HCT116 (cell line): ENCODE measurements at regions not wholly inside any gene's neighbourhood (a gene's known extent, or its start where the extent isn't known, plus 50 kb on each side); places are given as distances from the start of the nearest gene placed in this dataset.

Experiments used
- CEBPB ChIP-seq: IDR thresholded peaks from 2 replicates; pipeline ENCODE4 v1.6.1; 2012; ENCODE audit warnings: low read depth
- CTCF ChIP-seq, 3 experiments: fragments of 200-600 bp in 1 of 3; sonication (generic) in 1 of 3; IDR thresholded peaks in 2 of 3; conservative IDR thresholded peaks in 1 of 3; 2 replicates each; pipeline ENCODE4 v1.5.1; 2012 to 2017; ENCODE audit warnings: low read depth in 2 of 3, low read length in 2 of 3, antibody characterized with exemption in 1 of 3, borderline replicate concordance in 1 of 3, control low read depth in 1 of 3, mild to moderate bottlenecking in 1 of 3, mixed read lengths in 1 of 3, mixed run types in 1 of 3, moderate library complexity in 1 of 3; ENCODE audit not compliant: insufficient read depth in 1 of 3
- EGR1 ChIP-seq: IDR thresholded peaks from 2 replicates; pipeline ENCODE4 v1.6.1; 2012; ENCODE audit warnings: low read depth
- EZH2 ChIP-seq: fragments of 200-600 bp; sonication (generic); IDR thresholded peaks from 2 replicates; pipeline ENCODE4 v1.6.1; 2017; ENCODE audit warnings: antibody characterized with exemption, mixed run types
- FOSL1 ChIP-seq: IDR thresholded peaks from 2 replicates; pipeline ENCODE4 v1.6.1; 2012; ENCODE audit warnings: low read depth
- JUND ChIP-seq: IDR thresholded peaks from 2 replicates; pipeline ENCODE4 v1.6.1; 2012
- MAX ChIP-seq: IDR thresholded peaks from 2 replicates; pipeline ENCODE4 v1.6.1; 2012
- POLR2A ChIP-seq: IDR thresholded peaks from 2 replicates; pipeline ENCODE4 v1.7.0; 2011; ENCODE audit warnings: borderline replicate concordance; ENCODE audit not compliant: insufficient read depth, insufficient read length; ENCODE audit errors: extremely low read depth
- POLR2AphosphoS5 ChIP-seq: IDR thresholded peaks from 2 replicates; pipeline ENCODE4 v1.6.1; 2011; ENCODE audit warnings: mild to moderate bottlenecking, low read depth, low read length, moderate library complexity
- RAD21 ChIP-seq: IDR thresholded peaks from 2 replicates; pipeline ENCODE4 v1.6.1; 2012; ENCODE audit warnings: low read depth, mild to moderate bottlenecking
- REST ChIP-seq: IDR thresholded peaks from 2 replicates; pipeline ENCODE4 v1.6.1; 2012; ENCODE audit warnings: low read depth
- SIN3A ChIP-seq: IDR thresholded peaks from 2 replicates; pipeline ENCODE4 v1.6.1; 2012; ENCODE audit warnings: low read depth
- ZFX ChIP-seq: fragments of 450-650 bp; IDR thresholded peaks from 2 replicates; pipeline ENCODE4 v1.6.1; 2017
- ZNF274 ChIP-seq: fragments of 200-500 bp; sonication (Bioruptor generic); IDR thresholded peaks from 2 replicates; pipeline ENCODE4 v1.6.1; 2014; ENCODE audit warnings: mild to moderate bottlenecking, low read depth, low read length, inconsistent platforms

DNA sequence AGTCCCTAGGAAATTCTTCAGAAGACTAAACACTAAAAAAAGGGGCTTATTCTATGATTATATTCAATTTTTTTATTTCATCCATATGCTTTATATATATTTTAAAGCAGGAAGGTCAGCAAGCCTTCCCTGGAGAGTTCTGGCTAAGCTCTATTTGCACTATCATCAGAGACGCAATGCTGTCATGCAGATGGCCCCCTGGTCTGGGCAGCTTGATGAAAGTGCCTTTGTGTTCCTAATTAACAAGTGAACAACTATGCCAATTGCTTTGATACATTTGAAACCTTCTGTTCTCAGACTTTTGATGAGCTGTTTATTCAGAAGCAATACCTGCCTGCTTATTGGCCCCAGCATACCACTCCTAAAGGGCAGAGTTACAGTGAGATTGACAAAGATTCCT, 1344.6 kb downstream of the OLFM4 start:
- TF ChIP-seq CEBPB = no peak
- TF ChIP-seq REST = no peak
- no peak for TF ChIP-seq RAD21
- no peak for TF ChIP-seq CTCF (IDR thresholded peaks at IDR 0.05 in 2 of 3, conservative IDR thresholded peaks at IDR 0.05 in 1 of 3; ENCODE audit: borderline replicate concordance in 1 of 3, insufficient read depth in 1 of 3, low read depth in 2 of 3, low read length in 2 of 3)
- TF ChIP-seq EZH2 = no peak
- TF ChIP-seq POLR2A = no peak
- TF ChIP-seq POLR2AphosphoS5 = no peak
- no peak for TF ChIP-seq MAX
- TF ChIP-seq ZNF274 = no peak
- TF ChIP-seq JUND = no peak
- no peak for TF ChIP-seq ZFX
- TF ChIP-seq SIN3A = no peak
- TF ChIP-seq FOSL1 = no peak
- no peak for TF ChIP-seq EGR1
